Hepatocyte (in vitro differentiated cells): ENCODE measurements at regions not wholly inside any gene's neighbourhood (a gene's known extent, or its start where the extent isn't known, plus 50 kb on each side); places are given as distances from the start of the nearest gene placed in this dataset.

Experiments
- DNase-seq: peaks from one replicate; pipeline ENCODE4 v3.0.0-alpha.2; 2016; ENCODE audit warnings: low spot score
- H2AFZ ChIP-seq: fragments of 200-600 bp; sonication (generic); 2 replicates; pipeline ENCODE4 v1.6.0; 2016; ENCODE audit warnings: antibody characterized with exemption, mild to moderate bottlenecking
- H3K27ac ChIP-seq: fragments of 200-600 bp; sonication (generic); 2 replicates; pipeline ENCODE4 v1.5.1; 2016; ENCODE audit warnings: mild to moderate bottlenecking
- H3K27me3 ChIP-seq: fragments of 200-600 bp; sonication (generic); 2 replicates; pipeline ENCODE4 v1.6.1; 2016
- H3K36me3 ChIP-seq: fragments of 200-600 bp; sonication (generic); replicated peaks from 2 replicates; pipeline ENCODE4 v1.5.1; 2016; ENCODE audit warnings: low read depth; ENCODE audit not compliant: insufficient read depth
- H3K4me1 ChIP-seq: fragments of 200-600 bp; sonication (generic); 2 replicates; pipeline ENCODE4 v1.5.1; 2016; ENCODE audit warnings: mild to moderate bottlenecking, moderate library complexity; ENCODE audit not compliant: insufficient read depth
- H3K4me2 ChIP-seq: fragments of 200-600 bp; sonication (generic); 2 replicates; pipeline ENCODE4 v1.6.0; 2016
- H3K4me3 ChIP-seq: fragments of 200-600 bp; sonication (generic); 2 replicates; pipeline ENCODE4 v1.5.1; 2016; ENCODE audit warnings: mild to moderate bottlenecking
- H3K79me2 ChIP-seq: fragments of 200-600 bp; sonication (generic); 2 replicates; pipeline ENCODE4 v1.6.0; 2017; ENCODE audit warnings: mild to moderate bottlenecking
- H3K9me2 ChIP-seq: fragments of 200-600 bp; sonication (generic); replicated peaks from 2 replicates; pipeline ENCODE4 v1.6.0; 2017; ENCODE audit warnings: mild to moderate bottlenecking; ENCODE audit not compliant: insufficient read depth
- H3K9me3 ChIP-seq: fragments of 200-600 bp; sonication (generic); 2 replicates; pipeline ENCODE4 v1.5.1; 2016; ENCODE audit warnings: low read depth, mild to moderate bottlenecking
- H4K20me1 ChIP-seq: fragments of 200-600 bp; sonication (generic); 2 replicates; pipeline ENCODE4 v1.6.0; 2016; ENCODE audit warnings: mild to moderate bottlenecking; ENCODE audit not compliant: insufficient read depth, poor library complexity, severe bottlenecking
- CTCF ChIP-seq: fragments of 200-600 bp; sonication (generic); IDR thresholded peaks from 2 replicates; pipeline ENCODE4 v1.5.1; 2016; ENCODE audit warnings: antibody characterized with exemption, mild to moderate bottlenecking; ENCODE audit not compliant: poor library complexity
- EZH2 ChIP-seq: fragments of 200-600 bp; sonication (generic); IDR thresholded peaks from 2 replicates; pipeline ENCODE4 v1.6.1; 2016; ENCODE audit warnings: antibody characterized with exemption, mild to moderate bottlenecking, borderline replicate concordance
- EZH2phosphoT487 ChIP-seq: fragments of 200-600 bp; sonication (generic); IDR thresholded peaks from one replicate; pipeline ENCODE4 v1.6.1; 2018; ENCODE audit warnings: antibody characterized with exemption, mild to moderate bottlenecking, low read depth, moderate library complexity; ENCODE audit not compliant: unreplicated experiment, severe bottlenecking
- WGBS: methylation state at CpG from one replicate; pipeline ENCODE4 v1.1.6; 2016; ENCODE audit warnings: low lambda C conversion rate; ENCODE audit errors: missing lambda C conversion rate; 5-methylcytosine and 5-hydroxymethylcytosine counted together

- Histone ChIP-seq H3K27ac (no peak overlapping the region), H2AFZ (no peak overlapping the region), H3K79me2 (no peaks in the 10 kb centered on the region), H4K20me1 (no peaks in the 10 kb centered on the region), H3K9me3 (no peaks in the 10 kb centered on the region), H3K36me3 (no peaks in the 10 kb centered on the region), H3K27me3 (no peaks in the 10 kb centered on the region), H3K4me1 (no peaks in the 10 kb centered on the region), H3K9me2 (no peaks in the 10 kb centered on the region), H3K4me3 (no peak overlapping the region), H3K4me2 (no peak overlapping the region)
- 92% methylated on average over 4 of the region's 4 CpGs for WGBS
- TF ChIP-seq CTCF (no peak), EZH2 (no peak), EZH2phosphoT487 (no peak)
- no peak for DNase-seq
These were observed 108.8 kb downstream of the ARL5B start for GRCh38 chr10:18767981-18768380.

DNA sequence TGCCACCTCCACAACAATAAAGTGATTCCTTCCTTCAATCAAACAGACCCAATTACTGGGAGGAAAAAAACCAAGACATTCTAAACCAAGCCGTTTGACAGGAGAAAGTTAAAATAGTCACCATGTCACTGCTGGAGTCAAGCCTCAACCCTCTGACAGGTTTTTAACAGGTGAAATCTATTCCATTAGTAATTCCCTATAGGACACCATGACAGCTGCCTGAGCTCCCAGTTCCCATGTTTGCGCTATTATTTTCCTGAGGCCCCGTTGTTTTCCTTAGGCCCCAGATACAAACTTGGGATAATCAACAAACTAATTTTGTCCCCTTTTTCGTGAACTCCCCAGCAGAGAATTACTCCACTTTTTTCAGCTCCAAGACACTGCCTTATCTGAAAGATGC is 113.9 kb downstream of the ARL5B start:
- no peaks in the 10 kb centered on the region for H3K36me3 ChIP-seq
- DNase-seq = no peak
- no peak overlapping the region for H3K4me2 ChIP-seq
- no peaks in the 10 kb centered on the region for H3K9me3 ChIP-seq
- H3K27ac ChIP-seq = no peak overlapping the region
- H3K4me1 ChIP-seq = no peaks in the 10 kb centered on the region
- no peak overlapping the region for H3K4me3 ChIP-seq
- no peaks in the 10 kb centered on the region for H4K20me1 ChIP-seq
- TF ChIP-seq EZH2phosphoT487 (no peak), CTCF (no peak), EZH2 (no peak)
- H3K27me3 ChIP-seq = no peaks in the 10 kb centered on the region
- H3K9me2 ChIP-seq = no peaks in the 10 kb centered on the region
- no peak overlapping the region for H2AFZ ChIP-seq
- WGBS = 82% methylated on average over 4 of the region's 4 CpGs
- no peaks in the 10 kb centered on the region for H3K79me2 ChIP-seq

- Histone ChIP-seq H3K36me3 (no peaks in the 10 kb centered on the region), H3K4me2 (no peak overlapping the region), H3K9me3 (no peaks in the 10 kb centered on the region), H3K27ac (no peak overlapping the region), H3K4me3 (no peak overlapping the region), H3K9me2 (no peaks in the 10 kb centered on the region), H3K4me1 (no peaks in the 10 kb centered on the region), H2AFZ (no peak overlapping the region), H3K27me3 (no peaks in the 10 kb centered on the region), H3K79me2 (no peaks in the 10 kb centered on the region), H4K20me1 (no peaks in the 10 kb centered on the region)
- 98% methylated on average over 8 of the region's 8 CpGs for WGBS
- TF ChIP-seq CTCF (no peak), EZH2phosphoT487 (no peak), EZH2 (no peak)
- DNase-seq = no peak
These were observed 118.0 kb downstream of the ARL5B start for GRCh38 chr10:18777258-18777657.

DNA sequence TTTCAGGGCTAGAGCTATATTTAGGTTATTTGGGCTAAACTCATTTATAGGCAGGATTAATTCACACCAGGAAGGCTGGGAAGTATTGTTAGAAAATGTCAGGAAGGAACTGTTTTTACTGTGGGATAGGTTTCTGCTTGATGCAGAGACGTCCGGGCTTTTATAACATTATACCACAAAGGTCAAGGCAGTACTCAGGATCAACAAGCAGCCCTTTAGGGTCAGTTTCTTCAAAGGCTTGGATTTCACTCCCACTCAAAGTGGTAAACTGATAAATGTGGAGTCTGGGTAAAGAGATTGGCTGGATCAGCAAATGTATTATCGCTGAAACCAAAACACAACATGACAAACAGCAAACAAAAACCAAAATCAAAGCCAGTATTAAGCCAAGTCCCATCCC is 127.2 kb downstream of the ARL5B start:
- H3K27ac ChIP-seq = no peak overlapping the region
- H3K79me2 ChIP-seq = no peaks in the 10 kb centered on the region
- no peak for DNase-seq
- no peaks in the 10 kb centered on the region for H4K20me1 ChIP-seq
- H3K9me2 ChIP-seq = no peaks in the 10 kb centered on the region
- no peak overlapping the region for H3K4me3 ChIP-seq
- 50% methylated on average over 3 of the region's 3 CpGs for WGBS
- H3K36me3 ChIP-seq = no peaks in the 10 kb centered on the region
- no peaks in the 10 kb centered on the region for H3K4me1 ChIP-seq
- no peak overlapping the region for H2AFZ ChIP-seq
- TF ChIP-seq EZH2 (no peak), EZH2phosphoT487 (no peak), CTCF (no peak)
- peaks cover 4% of the 10 kb centered on the region for H3K9me3 ChIP-seq
- H3K4me2 ChIP-seq = no peak overlapping the region
- H3K27me3 ChIP-seq = no peaks in the 10 kb centered on the region
